Stimulated activated naive CD8-positive, alpha-beta T cell treated with anti-CD3 and anti-CD28 coated beads, Interleukin-15, amount 100 ng/mL, for 72 hours (primary cell): ENCODE measurements at regions not wholly inside any gene's neighbourhood (a gene's known extent, or its start where the extent isn't known, plus 50 kb on each side); places are given as distances from the start of the nearest gene placed in this dataset.

Experiments used
- ATAC-seq: fragments of 150-1000 bp; cut with Tn5 transposase; 2 replicates; pipeline ENCODE4 v1.10.0; 2021; ENCODE audit warnings: mild to moderate bottlenecking, moderate library complexity
- DNase-seq, 2 donors: peaks; one replicate each; pipeline ENCODE4 v3.0.0; 2021 to 2022
- H3K27ac Mint-ChIP-seq, 2 donors: one replicate each; pipeline ENCODE4 v1.8.0; 2022; ENCODE audit warnings: mild to moderate bottlenecking in 2 of 2, mixed read lengths in 2 of 2, moderate library complexity in 2 of 2
- H3K27me3 Mint-ChIP-seq: one replicate; pipeline ENCODE4 v1.8.0; 2022; ENCODE audit warnings: mixed read lengths
- H3K4me1 Mint-ChIP-seq: one replicate; pipeline ENCODE4 v1.8.0; 2022; ENCODE audit warnings: mild to moderate bottlenecking, mixed read lengths
- H3K4me3 Mint-ChIP-seq, 2 donors: one replicate each; pipeline ENCODE4 v1.8.0; 2022; ENCODE audit warnings: mild to moderate bottlenecking in 2 of 2, mixed read lengths in 2 of 2, moderate library complexity in 1 of 2
- H3K9me3 Mint-ChIP-seq, 2 donors: one replicate each; pipeline ENCODE4 v1.8.0; 2022; ENCODE audit warnings: mixed read lengths in 2 of 2

DNA sequence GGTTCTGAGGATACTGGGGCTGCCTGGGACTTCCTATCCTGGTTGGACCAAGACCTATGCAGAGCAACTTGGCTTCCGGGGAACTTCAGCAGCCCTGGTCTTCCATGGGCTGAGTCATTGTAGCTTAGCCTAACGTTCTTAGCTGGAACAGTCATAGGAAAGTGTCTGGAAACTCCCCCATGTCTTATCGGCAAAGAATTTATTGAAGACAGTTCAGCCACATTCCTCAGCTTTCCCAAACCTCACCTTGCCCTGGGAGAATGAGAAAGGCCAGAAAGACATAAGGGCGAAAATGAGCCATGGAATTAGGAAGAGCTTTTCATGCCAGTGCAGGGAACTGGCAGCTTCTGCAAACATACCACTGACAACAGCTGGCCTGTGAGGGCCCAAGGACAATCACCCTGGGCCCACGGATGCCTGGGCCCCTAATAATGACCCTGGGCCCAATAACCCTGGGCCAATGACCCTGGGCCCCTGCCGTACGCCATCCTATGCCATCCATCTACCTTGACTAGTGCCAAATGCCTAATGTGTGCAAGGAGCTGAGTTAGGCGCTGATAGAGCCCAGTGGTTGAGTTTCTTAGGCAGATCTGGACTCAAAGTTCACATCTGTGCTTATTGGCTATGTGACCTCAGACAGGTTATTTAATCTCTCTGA, 114.4 kb upstream of the GADD45A start:
- no peaks in the 10 kb centered on the region for H3K4me1 Mint-ChIP-seq
- DNase-seq (no peak), ATAC-seq (no peak)
- no peak overlapping the region for H3K27ac Mint-ChIP-seq
- no peaks in the 10 kb centered on the region for H3K27me3 Mint-ChIP-seq
- H3K9me3 Mint-ChIP-seq, result no peaks in the 10 kb centered on the region
- no peak overlapping the region for H3K4me3 Mint-ChIP-seq

- ATAC-seq, result no peak
- Mint-ChIP-seq H3K27me3 (no peaks in the 10 kb centered on the region), H3K4me1 (no peaks in the 10 kb centered on the region), H3K4me3 (no peak overlapping the region), H3K27ac (no peak overlapping the region), H3K9me3 (no peaks in the 10 kb centered on the region)
- no peak for DNase-seq
These were observed 113.6 kb upstream of the GADD45A start for GRCh38 chr1:67571406-67571805.

DNA sequence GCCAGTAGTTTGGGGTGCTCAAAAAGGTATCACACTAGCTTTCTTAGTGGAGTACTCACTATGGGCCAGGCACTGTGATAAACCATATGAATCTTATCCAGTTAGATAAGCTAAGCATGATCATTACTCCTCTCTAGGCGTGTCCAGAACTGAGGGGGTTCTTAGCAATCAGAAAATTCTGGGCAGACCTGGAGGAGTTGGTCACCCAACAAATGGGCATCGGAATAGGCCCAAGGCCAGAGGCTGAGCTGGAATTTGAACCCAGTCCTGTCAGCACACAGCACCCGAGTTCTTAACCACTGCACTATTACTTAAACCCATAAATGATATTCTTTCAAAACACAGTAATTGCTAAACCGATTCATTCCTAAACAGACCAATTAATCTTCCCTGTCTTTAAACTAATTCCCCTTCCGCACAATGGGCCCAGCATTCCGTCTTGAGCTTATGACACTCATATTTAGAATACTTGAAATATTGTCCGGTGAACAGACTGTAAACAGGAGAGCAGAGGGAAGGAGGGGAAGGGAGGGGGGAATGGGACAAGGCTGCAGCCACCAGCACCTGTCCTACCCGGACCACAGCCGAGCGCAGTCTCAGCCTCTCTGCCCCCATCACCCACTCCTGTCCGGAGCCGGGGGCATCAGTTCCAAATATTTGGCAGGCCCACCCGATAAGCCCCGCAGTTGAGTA, 113.0 kb upstream of the GADD45A start:
- Mint-ChIP-seq H3K4me3 (no peak overlapping the region), H3K27me3 (no peaks in the 10 kb centered on the region), H3K9me3 (no peaks in the 10 kb centered on the region), H3K4me1 (no peaks in the 10 kb centered on the region), H3K27ac (no peak overlapping the region)
- DNase-seq, result no peak
- ATAC-seq, result no peak

DNA sequence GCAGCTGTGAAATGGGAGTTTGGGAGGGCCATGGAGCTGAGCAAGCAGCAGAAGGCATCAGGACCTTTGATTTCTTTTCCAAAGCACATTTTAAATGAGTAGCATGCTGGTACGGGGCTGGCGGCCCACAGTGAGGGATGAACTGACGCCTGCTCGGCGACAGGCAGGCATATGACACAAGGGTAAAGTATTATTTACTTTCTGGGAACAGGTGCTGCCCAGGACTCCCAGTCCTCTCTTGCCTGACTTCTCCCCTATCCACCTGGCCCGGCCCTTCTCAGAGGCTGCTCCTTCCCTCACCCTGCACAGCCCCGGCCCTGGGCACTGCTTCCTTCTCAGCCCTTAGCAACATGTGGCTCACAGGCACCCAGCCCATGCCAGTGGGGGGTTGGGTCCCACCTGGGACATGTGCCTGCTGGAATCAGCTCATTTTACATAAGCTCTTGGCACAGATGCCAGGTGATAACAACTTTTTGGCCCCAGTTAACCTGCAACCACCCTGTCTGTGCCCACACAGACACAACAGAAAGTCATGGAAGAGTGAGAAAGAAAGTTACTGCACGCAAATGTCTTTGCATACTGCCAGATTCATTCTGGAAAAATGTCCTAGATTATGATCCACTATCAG, 112.3 kb upstream of the GADD45A start:
- Mint-ChIP-seq H3K4me3 (no peak overlapping the region), H3K4me1 (no peaks in the 10 kb centered on the region), H3K9me3 (no peaks in the 10 kb centered on the region), H3K27ac (no peak overlapping the region), H3K27me3 (no peaks in the 10 kb centered on the region)
- DNase-seq (no peak), ATAC-seq (peak; percentile 44)

- ATAC-seq (no peak), DNase-seq (no peak)
- Mint-ChIP-seq H3K4me1 (no peaks in the 10 kb centered on the region), H3K9me3 (no peaks in the 10 kb centered on the region), H3K27me3 (no peaks in the 10 kb centered on the region), H3K4me3 (no peak overlapping the region), H3K27ac (no peak overlapping the region)
These were observed 111.6 kb upstream of the GADD45A start for GRCh38 chr1:67573311-67573872.

DNA sequence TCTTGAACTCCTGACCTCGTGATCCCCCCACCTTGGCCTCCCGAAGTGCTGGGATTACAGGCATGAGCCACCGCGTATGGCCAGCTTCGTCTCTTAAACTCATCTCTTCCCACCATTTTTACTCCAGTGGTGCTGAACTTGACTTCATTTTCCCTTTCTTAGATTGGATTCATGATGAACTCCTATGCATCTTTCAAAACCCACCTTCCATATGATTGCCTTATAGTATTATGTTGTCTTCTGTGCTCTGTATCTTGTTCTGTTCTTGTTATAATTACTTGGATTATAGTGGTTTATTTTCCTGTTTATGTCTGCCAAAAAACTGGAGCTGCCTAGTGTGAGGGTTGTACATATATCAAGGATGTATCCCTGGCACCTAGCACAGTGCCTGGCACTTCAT, 110.8 kb upstream of the GADD45A start:
- H3K27me3 Mint-ChIP-seq, result no peaks in the 10 kb centered on the region

DNA sequence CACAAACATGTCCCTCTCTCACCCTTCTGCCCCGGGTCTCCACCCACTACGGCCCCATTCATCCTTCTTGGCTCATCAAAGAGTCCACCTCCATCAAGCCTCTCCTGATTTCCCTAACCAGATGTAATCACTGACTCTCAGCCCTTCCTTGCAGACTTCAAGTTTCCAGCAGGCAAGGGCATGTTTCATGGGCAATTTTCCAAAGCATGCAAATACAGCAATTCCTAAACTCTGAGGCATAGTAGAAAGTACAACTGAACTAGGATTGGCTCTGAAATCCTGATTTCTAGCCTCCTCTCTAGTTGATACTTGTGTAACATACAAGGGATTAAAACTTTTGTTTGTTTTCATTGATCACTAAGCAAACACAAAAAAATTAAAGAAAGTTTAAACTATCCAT, 109.1 kb upstream of the GADD45A start:
- H3K4me1 Mint-ChIP-seq, result no peaks in the 10 kb centered on the region
- H3K27ac Mint-ChIP-seq, result no peak overlapping the region
- H3K27me3 Mint-ChIP-seq, result no peaks in the 10 kb centered on the region
- H3K4me3 Mint-ChIP-seq, result no peak overlapping the region
- no peaks in the 10 kb centered on the region for H3K9me3 Mint-ChIP-seq
- no peak for ATAC-seq
- no peak for DNase-seq

More for the DNA sequence above, 110.8 kb upstream of the GADD45A start:
- ATAC-seq (no peak), DNase-seq (no peak)
- no peaks in the 10 kb centered on the region for H3K4me1 Mint-ChIP-seq
- no peak overlapping the region for H3K4me3 Mint-ChIP-seq
- H3K27ac Mint-ChIP-seq, result no peak overlapping the region
- no peaks in the 10 kb centered on the region for H3K9me3 Mint-ChIP-seq

GRCh38 chr1:67576474-67576873, 108.5 kb upstream of the GADD45A start:
- Mint-ChIP-seq H3K9me3 (no peaks in the 10 kb centered on the region), H3K27me3 (no peaks in the 10 kb centered on the region), H3K4me3 (no peak overlapping the region), H3K4me1 (no peaks in the 10 kb centered on the region), H3K27ac (no peak overlapping the region)
- ATAC-seq (no peak), DNase-seq (no peak)

DNA sequence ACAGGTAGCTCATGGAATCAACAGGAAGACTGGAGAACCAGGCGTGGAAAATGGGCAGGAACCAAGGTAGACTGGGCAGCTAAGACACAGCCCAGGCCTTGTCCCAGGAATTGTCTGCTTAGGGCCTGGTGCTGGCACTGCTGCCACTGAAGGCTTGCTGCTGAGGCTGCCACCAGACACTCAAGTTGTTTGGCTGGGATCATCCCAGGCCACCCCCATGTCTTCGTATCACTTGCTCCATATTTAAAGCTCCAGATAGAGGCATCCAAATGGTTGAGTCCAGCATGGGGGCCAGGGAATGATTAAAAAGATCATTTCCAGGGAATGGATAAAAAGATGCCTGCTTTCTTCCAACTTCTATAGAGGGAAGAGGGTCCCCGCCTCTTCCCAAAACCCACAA, 107.4 kb upstream of the GADD45A start:
- ATAC-seq (no peak), DNase-seq (no peak)
- Mint-ChIP-seq H3K4me3 (no peak overlapping the region), H3K9me3 (no peaks in the 10 kb centered on the region), H3K27me3 (no peaks in the 10 kb centered on the region), H3K27ac (no peak overlapping the region), H3K4me1 (no peaks in the 10 kb centered on the region)

DNA sequence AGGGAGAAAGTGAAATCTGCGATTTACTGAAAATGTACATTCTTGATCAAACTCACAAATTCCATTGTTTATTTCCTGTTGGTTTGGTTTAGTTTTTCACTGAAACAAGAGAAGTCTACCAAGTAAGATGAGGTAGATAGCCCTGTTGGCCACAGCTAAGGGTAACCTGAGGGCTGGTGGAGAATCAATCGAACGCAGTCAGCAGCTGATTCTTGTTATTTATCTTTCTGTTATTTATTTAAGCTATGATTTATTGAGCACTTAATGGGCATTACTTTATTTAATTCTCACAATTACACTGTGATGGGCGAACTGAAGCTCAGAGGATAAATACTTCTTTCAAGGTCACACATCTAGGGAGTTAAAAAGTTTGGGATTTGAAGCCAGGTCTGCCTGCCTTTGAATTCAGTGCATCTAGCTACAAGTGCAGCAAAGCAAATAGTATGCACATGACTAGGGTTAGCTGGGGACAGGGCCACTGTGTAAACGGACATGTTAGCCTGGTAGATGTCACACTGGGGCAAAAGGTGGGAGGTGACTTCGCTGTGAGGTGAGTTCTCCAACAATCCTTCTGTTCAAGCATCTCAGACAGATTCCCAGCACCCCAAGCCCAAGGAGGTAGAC, 106.5 kb upstream of the GADD45A start:
- H3K27ac Mint-ChIP-seq, result no peak overlapping the region

GRCh38 chr1:67579623-67580394, 105.2 kb upstream of the GADD45A start:
- H3K4me1 Mint-ChIP-seq, result no peaks in the 10 kb centered on the region
- DNase-seq, result no peak
- no peaks in the 10 kb centered on the region for H3K27me3 Mint-ChIP-seq
- peak overlapping the region in 1 of 2 donors; percentile 55 for H3K27ac Mint-ChIP-seq
- no peak for ATAC-seq
- H3K9me3 Mint-ChIP-seq, result no peaks in the 10 kb centered on the region
- H3K4me3 Mint-ChIP-seq, result no peak overlapping the region

More for the DNA sequence above, 106.5 kb upstream of the GADD45A start:
- H3K4me3 Mint-ChIP-seq, result no peak overlapping the region
- H3K4me1 Mint-ChIP-seq, result no peaks in the 10 kb centered on the region
- H3K27me3 Mint-ChIP-seq, result no peaks in the 10 kb centered on the region
- H3K9me3 Mint-ChIP-seq, result no peaks in the 10 kb centered on the region
- ATAC-seq (no peak), DNase-seq (no peak)

DNA sequence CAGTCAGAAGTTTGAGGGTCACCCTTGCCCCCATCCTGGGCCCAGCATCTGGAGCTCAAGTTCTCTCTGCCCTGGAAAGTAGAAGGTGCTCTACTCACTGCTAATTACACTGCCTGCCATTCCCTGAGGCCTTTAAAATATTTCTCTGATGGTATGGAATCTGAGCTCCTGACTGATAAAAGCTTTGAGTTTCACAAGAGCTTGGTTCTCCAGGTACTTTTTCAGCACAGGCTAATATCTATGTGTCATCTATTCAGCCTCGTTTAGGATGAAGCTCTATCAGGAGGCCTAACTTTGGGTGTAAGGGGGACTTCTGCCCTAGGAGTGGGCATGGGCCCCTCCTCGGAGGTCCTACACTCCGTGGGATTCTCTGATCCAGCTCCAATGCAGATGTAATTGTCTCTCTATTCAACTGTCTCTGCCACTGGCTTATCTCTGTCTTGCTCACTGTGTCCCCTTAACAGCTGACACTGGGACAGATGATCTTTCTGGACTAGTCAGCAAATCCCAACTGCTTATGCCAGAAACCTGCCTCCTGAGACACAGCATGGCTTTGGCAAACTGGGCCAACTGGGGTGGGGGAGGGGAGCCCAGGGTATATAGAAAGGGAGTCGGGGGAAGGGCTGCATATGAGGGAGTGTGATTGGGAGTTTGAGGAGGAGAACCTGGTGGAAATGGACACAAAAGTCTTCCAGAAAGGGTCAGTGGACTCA, 104.2 kb upstream of the GADD45A start:
- H3K4me3 Mint-ChIP-seq, result no peak overlapping the region
- H3K4me1 Mint-ChIP-seq, result no peaks in the 10 kb centered on the region
- DNase-seq (no peak), ATAC-seq (no peak)
- H3K27ac Mint-ChIP-seq, result peak overlapping the region in 1 of 2 donors; percentile 50
- H3K9me3 Mint-ChIP-seq, result no peaks in the 10 kb centered on the region
- no peaks in the 10 kb centered on the region for H3K27me3 Mint-ChIP-seq

DNA sequence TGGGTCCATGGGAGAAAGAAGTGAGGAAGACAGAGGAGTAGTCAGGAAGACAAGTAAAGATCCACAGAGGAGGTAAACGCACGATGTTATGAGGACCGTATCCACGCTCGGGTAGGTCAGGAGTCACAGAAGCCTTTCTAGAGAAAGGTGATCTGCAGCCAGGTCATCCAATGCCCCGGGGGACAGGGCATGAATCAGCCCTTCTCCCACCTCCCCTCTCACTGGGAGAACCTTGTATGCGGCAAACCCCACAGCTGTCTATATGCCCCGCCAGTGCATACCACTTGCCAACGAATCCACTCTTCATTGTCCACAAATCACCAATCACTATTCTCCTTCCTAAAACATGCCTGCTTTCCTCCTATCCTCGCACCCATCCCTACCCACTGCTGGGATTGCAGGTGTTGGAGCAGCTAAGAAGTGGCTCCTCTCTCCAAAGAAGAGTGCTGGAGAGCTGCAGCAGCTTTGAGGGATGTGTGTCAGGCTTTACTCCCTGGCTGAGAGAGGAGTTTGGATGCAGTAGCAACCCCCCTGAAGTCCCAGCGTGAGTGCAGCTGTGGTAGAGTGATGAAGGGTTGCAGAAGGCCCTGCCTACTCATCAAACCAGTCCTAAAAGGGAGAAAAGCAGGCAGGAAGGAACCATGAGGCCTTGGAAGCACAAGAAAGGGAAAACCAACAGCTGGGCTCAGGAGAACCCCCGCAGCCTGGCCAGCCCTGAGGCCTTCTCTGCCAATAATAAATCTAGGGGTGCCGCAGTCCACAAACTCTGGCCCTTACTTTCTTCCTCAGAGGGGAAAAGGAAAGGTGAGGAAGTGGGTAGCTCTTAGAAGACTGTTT, 102.2 kb upstream of the GADD45A start:
- no peaks in the 10 kb centered on the region for H3K9me3 Mint-ChIP-seq
- H3K4me3 Mint-ChIP-seq, result no peak overlapping the region
- DNase-seq (no peak), ATAC-seq (no peak)
- no peaks in the 10 kb centered on the region for H3K27me3 Mint-ChIP-seq
- H3K4me1 Mint-ChIP-seq, result no peaks in the 10 kb centered on the region
- H3K27ac Mint-ChIP-seq, result no peak overlapping the region

DNA sequence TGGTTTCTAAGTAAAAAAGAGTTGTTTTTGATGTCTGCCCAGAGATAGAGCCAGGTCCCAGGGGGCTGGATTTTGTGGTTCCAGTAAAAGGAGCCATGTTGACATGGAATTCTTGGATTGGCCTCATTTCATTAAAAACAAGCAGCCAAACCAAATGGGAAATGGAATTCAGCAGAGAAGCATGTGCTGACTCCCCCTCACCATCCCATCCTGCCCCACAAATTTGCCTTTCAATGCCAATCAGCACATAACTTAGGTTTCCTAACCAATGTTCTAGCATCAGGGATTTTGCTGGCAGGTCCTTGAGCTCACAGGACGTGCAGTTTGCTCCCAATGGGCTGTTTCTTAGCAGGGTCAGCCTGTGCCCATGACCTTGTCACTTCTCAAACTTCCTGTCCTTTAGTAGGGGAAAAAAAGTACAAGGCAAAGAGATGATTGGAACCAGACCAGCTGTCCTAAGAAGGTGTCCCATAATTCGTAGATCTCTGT, 101.5 kb upstream of the GADD45A start:
- Mint-ChIP-seq H3K4me1 (no peaks in the 10 kb centered on the region), H3K4me3 (no peak overlapping the region), H3K27ac (no peak overlapping the region), H3K27me3 (no peaks in the 10 kb centered on the region), H3K9me3 (no peaks in the 10 kb centered on the region)
- DNase-seq, result no peak
- ATAC-seq, result no peak
